ENCODE measurements at regions not wholly inside any gene's neighbourhood (a gene's known extent, or its start where the extent isn't known, plus 50 kb on each side); places are given as distances from the start of the nearest gene placed in this dataset.

DNA sequence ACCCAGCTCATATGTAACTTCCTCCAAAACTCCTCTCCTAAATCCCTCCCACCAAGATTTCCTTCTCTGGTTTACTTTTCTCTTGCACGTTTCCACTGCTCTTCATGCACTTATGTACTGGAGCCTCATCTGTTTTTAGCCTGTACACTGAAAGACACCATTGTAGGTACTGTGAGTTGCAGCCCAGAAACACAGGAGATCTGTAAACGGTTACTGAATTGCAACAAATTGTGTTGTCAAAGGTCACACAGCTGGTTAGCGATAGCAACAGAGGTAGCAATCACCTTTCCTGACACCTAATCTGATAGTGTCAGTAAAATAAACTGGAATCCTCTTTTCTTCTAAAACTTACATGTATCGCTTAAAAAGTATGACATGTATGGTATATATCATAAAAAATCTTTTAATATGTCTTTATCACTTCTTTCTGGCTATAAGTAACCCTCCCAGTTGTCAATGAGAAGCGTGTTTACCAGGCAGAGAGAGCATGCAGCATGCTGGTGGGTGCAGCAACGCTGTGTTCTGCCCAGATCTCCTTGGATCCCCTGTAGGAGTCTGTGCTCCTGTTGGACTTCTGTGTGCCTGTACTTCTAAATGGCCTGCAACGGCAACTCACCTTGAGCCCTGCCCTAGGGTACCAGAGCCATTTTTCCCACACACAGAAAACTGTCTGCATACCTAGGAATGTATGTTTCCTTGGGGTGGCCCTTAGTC lies 121.5 kb upstream of the CPM start:
- H3K4me3 Mint-ChIP-seq: no peak overlapping the region
- no CpG with 5 or more reads among the region's 7 CpGs for WGBS (ENCODE audit: extremely low coverage, insufficient read length, low lambda C conversion rate)

More for the DNA sequence above, 121.5 kb upstream of the CPM start:
- H3T11ph ChIP-seq (ENCODE audit: low read length): no peak overlapping the region
- H4K91ac ChIP-seq (ENCODE audit: insufficient read length, low read depth, low read length): no peak overlapping the region
- H2BK20ac ChIP-seq (ENCODE audit: low read depth, low read length, poor library complexity, severe bottlenecking): no peak overlapping the region
- DNase-seq: no peak
- H3K14ac ChIP-seq (ENCODE audit: insufficient read depth, low read length): no peak overlapping the region
- no peaks in the 10 kb centered on the region for H3K9me3 Mint-ChIP-seq
- no peak overlapping the region for H3K27ac ChIP-seq (ENCODE audit: insufficient read length, low read depth, low read length)
- no peak overlapping the region for H3K56ac ChIP-seq (ENCODE audit: insufficient read length, low read depth, low read length)
- no peak overlapping the region for H3K23ac ChIP-seq (ENCODE audit: insufficient read length, low read depth, low read length)
- no peaks in the 10 kb centered on the region for H3K79me1 ChIP-seq (ENCODE audit: insufficient read depth, low read depth, low read length, poor library complexity, severe bottlenecking)
- no peak overlapping the region for H3K4me2 ChIP-seq (ENCODE audit: insufficient read depth, insufficient read length, low read length)
- peak overlapping the region; percentile 62 for H2AK5ac ChIP-seq (ENCODE audit: insufficient read length, low read length)
- no peak overlapping the region for H4K5ac ChIP-seq (ENCODE audit: insufficient read length, low read depth, low read length)
- peaks cover 24 to 27% of the 10 kb centered on the region in 2 experiments for H3K4me1 Mint-ChIP-seq
- H3K27ac Mint-ChIP-seq: no peak overlapping the region; a peak in 1 of 7 replicates
- H4K8ac ChIP-seq (replicated peaks; ENCODE audit: insufficient read length, low read depth, low read length): no peak overlapping the region
- H3K4me1 ChIP-seq (ENCODE audit: insufficient read depth, low read length): peaks cover 4% of the 10 kb centered on the region; the same call in 1 of the 2 replicates
- no peak overlapping the region for H3K18ac ChIP-seq (ENCODE audit: insufficient read length, low read depth, low read length)
- H2BK12ac ChIP-seq (ENCODE audit: insufficient read length, low read depth, low read length): no peak overlapping the region
- H2AFZ ChIP-seq (ENCODE audit: low read length): no peak overlapping the region
- H4K20me1 ChIP-seq (ENCODE audit: control insufficient read depth, insufficient read depth, insufficient read length): no peaks in the 10 kb centered on the region
- no peak overlapping the region for H3K4ac ChIP-seq (ENCODE audit: low read depth, low read length)
- H3K23me2 ChIP-seq (ENCODE audit: insufficient read length, low read depth, low read length, poor library complexity, severe bottlenecking): no peaks in the 10 kb centered on the region
- H3K36me3 Mint-ChIP-seq (ENCODE audit: insufficient read depth in 1 of 3, low read depth in 3 of 3): no peaks in the 10 kb centered on the region; a peak in 2 of 7 replicates
- H3K27me3 ChIP-seq (ENCODE audit: insufficient read depth, low read length): no peaks in the 10 kb centered on the region
- H2BK15ac ChIP-seq (ENCODE audit: low read depth, low read length): no peak overlapping the region
- no peak overlapping the region for H2BK120ac ChIP-seq (ENCODE audit: low read depth, low read length, poor library complexity, severe bottlenecking)
- no peak overlapping the region for H2BK5ac ChIP-seq (ENCODE audit: insufficient read length, low read length)
- no peak overlapping the region for H3K9ac ChIP-seq (ENCODE audit: extremely low read depth, insufficient read length, low read length)
- H3K79me2 ChIP-seq (ENCODE audit: insufficient read depth, low read length): no peaks in the 10 kb centered on the region
- no peaks in the 10 kb centered on the region for H3K9me3 ChIP-seq (ENCODE audit: control insufficient read depth, low read depth, low read length)
- H3K27me3 Mint-ChIP-seq (ENCODE audit: low read depth): peaks cover 4% of the 10 kb centered on the region
- TF ChIP-seq CTCF (conservative IDR thresholded peaks at IDR 0.05): no peak
